ENCODE measurements at regions not wholly inside any gene's neighbourhood (a gene's known extent, or its start where the extent isn't known, plus 50 kb on each side); places are given as distances from the start of the nearest gene placed in this dataset.

DNA sequence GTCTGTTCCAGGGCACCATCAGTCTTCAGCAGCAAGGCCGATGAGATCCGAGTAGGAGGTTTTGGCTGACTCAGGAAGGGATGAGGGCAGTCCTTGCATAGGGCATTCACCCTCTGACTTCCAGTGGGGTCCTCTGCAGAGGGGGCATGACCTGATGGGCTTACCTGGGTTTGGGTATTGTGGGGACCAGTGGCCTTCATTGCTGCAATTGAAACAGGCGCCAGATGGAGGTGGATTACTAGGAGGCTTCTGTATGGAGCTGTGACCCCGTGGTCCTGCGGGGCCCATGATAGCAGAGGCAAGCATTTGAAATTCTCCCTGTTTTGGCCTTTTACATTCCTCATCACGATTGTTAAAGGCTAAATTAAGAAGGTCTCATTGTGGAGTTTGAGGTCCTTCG, 2448.7 kb downstream of the TP53TG3F start:
- no peak for TF ChIP-seq CTCF (IDR thresholded peaks at IDR 0.05)
- TF ChIP-seq POLR2A (IDR thresholded peaks at IDR 0.05) = no peak

Data from prostate gland (tissue), 2 donors.